Fibroblast of lung (primary cell): ENCODE measurements at regions not wholly inside any gene's neighbourhood (a gene's known extent, or its start where the extent isn't known, plus 50 kb on each side); places are given as distances from the start of the nearest gene placed in this dataset.

Source experiments
- DNase-seq, 2 donors: peaks; one replicate each; pipeline versions ENCODE4 v3.0.0 to v3.0.0-alpha.2; 2010; ENCODE audit warnings: low read depth in 2 of 2
- H2AFZ ChIP-seq: 2 replicates; pipeline ENCODE4 v1.5.1; 2012; ENCODE audit warnings: low read length, control low read depth, inconsistent platforms
- H3K27ac ChIP-seq: 2 replicates; pipeline ENCODE4 v1.5.1; 2011; ENCODE audit warnings: low read length, control low read depth; ENCODE audit not compliant: insufficient read depth
- H3K27me3 ChIP-seq: 2 replicates; pipeline ENCODE4 v1.5.1; 2011; ENCODE audit warnings: mild to moderate bottlenecking, low read length; ENCODE audit not compliant: control insufficient read depth, insufficient read depth
- H3K36me3 ChIP-seq: 2 replicates; pipeline ENCODE4 v1.5.1; 2011; ENCODE audit warnings: low read length; ENCODE audit not compliant: control insufficient read depth, insufficient read depth
- H3K4me1 ChIP-seq: 2 replicates; pipeline ENCODE4 v1.5.1; 2011; ENCODE audit warnings: low read length; ENCODE audit not compliant: control insufficient read depth, insufficient read depth; ENCODE audit errors: extremely low read depth
- H3K4me2 ChIP-seq: 2 replicates; pipeline ENCODE4 v1.5.1; 2011; ENCODE audit warnings: low read length, control low read depth; ENCODE audit not compliant: insufficient read depth; ENCODE audit errors: extremely low read depth
- H3K4me3 ChIP-seq, 4 experiments: fragments of 200-600 bp in 1 of 4; sonication (generic) in 1 of 4; replicated peaks in 1 of 4; 2 replicates each; pipeline ENCODE4 v1.5.1; 2011 to 2016; ENCODE audit warnings: low read length in 4 of 4, low read depth in 3 of 4, mild to moderate bottlenecking in 3 of 4, control low read depth in 2 of 4, inconsistent platforms in 1 of 4, mixed read lengths in 1 of 4; ENCODE audit not compliant: insufficient read depth in 1 of 4; ENCODE audit errors: control extremely low read depth in 1 of 4
- H3K79me2 ChIP-seq: 2 replicates; pipeline ENCODE4 v1.5.1; 2012; ENCODE audit warnings: mild to moderate bottlenecking, low read length, inconsistent platforms; ENCODE audit not compliant: control insufficient read depth, insufficient read depth
- H3K9ac ChIP-seq: 2 replicates; pipeline ENCODE4 v1.5.1; 2011; ENCODE audit warnings: mild to moderate bottlenecking, low read length, control low read depth; ENCODE audit not compliant: insufficient read depth
- H3K9me3 ChIP-seq: 2 replicates; pipeline ENCODE4 v1.5.1; 2012; ENCODE audit warnings: low read depth, low read length; ENCODE audit not compliant: control insufficient read depth, insufficient read depth
- H4K20me1 ChIP-seq: 2 replicates; pipeline ENCODE4 v1.5.1; 2011; ENCODE audit warnings: low read length; ENCODE audit not compliant: control insufficient read depth, insufficient read depth; ENCODE audit errors: extremely low read depth
- CTCF ChIP-seq, 2 donors: IDR thresholded peaks in 1 of 2; conservative IDR thresholded peaks in 1 of 2; 1 replicate in 1 of 2; 2 replicates in 1 of 2; pipeline ENCODE4 v1.5.1; 2011 to 2012; ENCODE audit warnings: low read length in 2 of 2, control low read depth in 1 of 2, inconsistent platforms in 1 of 2, low read depth in 1 of 2, mild to moderate bottlenecking in 1 of 2
- EZH2 ChIP-seq: IDR thresholded peaks from 2 replicates; pipeline ENCODE4 v1.5.1; 2012; ENCODE audit warnings: low read length, control low read depth, mild to moderate bottlenecking; ENCODE audit errors: missing control alignments

GRCh38 chr6:54056105-54056504, 55.1 kb upstream of the MLIP start:
- H3K27me3 ChIP-seq, result no peaks in the 10 kb centered on the region
- TF ChIP-seq EZH2 (no peak), CTCF (conservative IDR thresholded peaks at IDR 0.05 in 1 of 2, IDR thresholded peaks at IDR 0.05 in 1 of 2; ENCODE audit: low read depth in 1 of 2, low read length in 2 of 2) (no peak)
- H4K20me1 ChIP-seq, result no peaks in the 10 kb centered on the region
- no peak overlapping the region for H3K4me2 ChIP-seq
- no peak overlapping the region for H3K27ac ChIP-seq
- DNase-seq, result no peak
- no peaks in the 10 kb centered on the region for H3K79me2 ChIP-seq
- no peak overlapping the region for H3K9ac ChIP-seq
- H3K36me3 ChIP-seq, result no peaks in the 10 kb centered on the region
- no peaks in the 10 kb centered on the region for H3K9me3 ChIP-seq
- H3K4me1 ChIP-seq, result peaks cover 3% of the 10 kb centered on the region
- no peak overlapping the region for H2AFZ ChIP-seq
- no peak overlapping the region for H3K4me3 ChIP-seq

- Histone ChIP-seq H3K9me3 (no peaks in the 10 kb centered on the region), H3K9ac (no peak overlapping the region), H4K20me1 (no peaks in the 10 kb centered on the region), H3K27ac (no peak overlapping the region), H3K4me2 (no peak overlapping the region), H3K27me3 (no peaks in the 10 kb centered on the region), H3K4me3 (no peak overlapping the region), H3K4me1 (peaks cover 3% of the 10 kb centered on the region), H3K79me2 (no peaks in the 10 kb centered on the region), H2AFZ (no peak overlapping the region), H3K36me3 (no peaks in the 10 kb centered on the region)
- TF ChIP-seq EZH2, result no peak
- no peak for DNase-seq
Measured at GRCh38 chr6:54057058-54057457, 54.2 kb upstream of the MLIP start.

GRCh38 chr6:54058236-54058635, 53.0 kb upstream of the MLIP start:
- Histone ChIP-seq H3K27me3 (no peaks in the 10 kb centered on the region), H3K4me2 (no peak overlapping the region), H3K79me2 (no peaks in the 10 kb centered on the region), H3K4me1 (peaks cover 3% of the 10 kb centered on the region), H3K9ac (no peak overlapping the region), H3K27ac (no peak overlapping the region), H3K9me3 (no peaks in the 10 kb centered on the region), H4K20me1 (no peaks in the 10 kb centered on the region), H3K4me3 (no peak overlapping the region), H3K36me3 (no peaks in the 10 kb centered on the region), H2AFZ (no peak overlapping the region)
- no peak for DNase-seq
- TF ChIP-seq EZH2 (no peak), CTCF (conservative IDR thresholded peaks at IDR 0.05 in 1 of 2, IDR thresholded peaks at IDR 0.05 in 1 of 2; ENCODE audit: low read depth in 1 of 2, low read length in 2 of 2) (no peak)
